NCI-H187 (cell line): ENCODE measurements at regions not wholly inside any gene's neighbourhood (a gene's known extent, or its start where the extent isn't known, plus 50 kb on each side); places are given as distances from the start of the nearest gene placed in this dataset.
A peak's percentile ranks its signal among the peaks of the same experiment; 100 is the strongest.

Source experiments
- DNase-seq, 2 experiments: peaks; one replicate each; lab custom pipeline; 2025; lab: John Stamatoyannopoulos, UW

DNA sequence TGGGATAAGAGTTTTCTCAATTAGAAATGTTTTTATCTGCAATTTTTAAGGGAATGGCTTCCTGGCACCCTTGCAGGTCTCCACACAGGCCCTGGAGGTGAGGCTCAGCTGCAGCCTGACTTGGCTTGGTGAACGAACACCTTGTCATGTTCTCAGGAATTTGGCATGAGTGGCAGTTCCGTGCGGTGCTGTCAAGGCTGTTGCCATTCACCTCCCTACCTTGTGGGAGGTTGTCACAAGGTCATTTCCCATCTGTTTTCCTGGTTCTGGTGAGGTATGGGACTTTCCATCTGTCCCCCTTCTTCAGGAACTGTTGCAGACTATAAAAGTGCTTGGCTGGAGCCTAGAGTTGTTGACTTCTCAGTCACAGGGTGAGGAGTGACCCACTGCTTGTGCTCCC is 82.9 kb downstream of the ELOVL4 start:
- DNase-seq = no peak

DNA sequence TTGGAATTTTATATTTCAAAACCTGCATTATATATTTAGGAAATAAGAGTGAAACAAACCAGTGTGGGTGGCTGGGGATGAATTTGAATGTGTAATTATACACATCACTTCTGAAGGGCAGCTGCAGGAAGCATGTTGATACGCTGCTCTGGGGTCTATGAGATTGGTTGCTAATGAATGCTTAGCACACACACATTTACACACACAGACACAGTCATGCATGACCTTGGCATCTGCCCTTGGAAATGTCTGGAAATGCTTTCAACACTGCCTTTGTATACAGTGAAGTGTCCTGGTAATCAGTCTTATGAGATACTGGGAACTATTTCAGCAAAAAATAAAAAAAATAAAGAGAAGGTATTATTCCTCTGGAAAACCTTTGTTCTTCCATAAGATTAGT is 83.4 kb downstream of the ELOVL4 start:
- peak; percentile 27 to 39 for DNase-seq

DNA sequence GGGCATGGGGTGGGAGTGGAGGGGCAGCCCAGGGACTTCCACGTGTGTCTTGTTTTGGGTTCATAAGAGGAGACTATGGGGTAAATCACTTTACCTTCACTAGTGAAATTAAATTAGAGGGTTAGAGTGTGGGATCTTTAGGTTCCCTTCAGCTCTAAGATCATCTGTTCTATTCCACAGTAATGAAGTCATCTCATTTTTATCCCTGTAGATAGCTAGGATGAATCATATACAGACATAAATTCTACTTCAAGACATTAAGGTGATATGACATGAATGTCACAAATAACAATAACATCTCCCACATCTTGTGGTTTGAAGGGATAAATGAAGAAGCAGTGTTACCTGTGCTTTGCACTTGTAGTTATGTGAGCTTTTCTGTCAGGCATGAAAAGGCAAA is 83.8 kb downstream of the ELOVL4 start:
- DNase-seq = no peak

DNA sequence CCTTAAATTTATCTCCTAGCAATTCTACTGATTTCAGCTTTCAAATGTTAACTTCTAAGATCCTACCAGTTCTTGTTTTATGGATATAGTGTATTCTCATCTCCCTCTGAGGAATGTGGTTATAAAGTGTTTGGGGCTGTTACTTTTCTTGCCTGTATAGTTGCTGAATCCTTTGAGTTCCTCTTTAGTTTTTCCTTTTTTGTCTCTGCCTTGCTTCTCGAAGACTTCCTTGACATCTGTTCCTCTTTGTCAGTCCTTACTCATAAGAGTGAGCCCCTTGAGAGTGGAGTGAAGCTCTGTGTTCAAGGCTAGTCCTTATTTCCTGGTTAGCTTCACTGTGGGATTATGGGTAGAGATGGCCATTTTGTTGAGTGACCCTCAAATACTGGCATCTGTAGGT is 84.6 kb downstream of the ELOVL4 start:
- DNase-seq = no peak

DNA sequence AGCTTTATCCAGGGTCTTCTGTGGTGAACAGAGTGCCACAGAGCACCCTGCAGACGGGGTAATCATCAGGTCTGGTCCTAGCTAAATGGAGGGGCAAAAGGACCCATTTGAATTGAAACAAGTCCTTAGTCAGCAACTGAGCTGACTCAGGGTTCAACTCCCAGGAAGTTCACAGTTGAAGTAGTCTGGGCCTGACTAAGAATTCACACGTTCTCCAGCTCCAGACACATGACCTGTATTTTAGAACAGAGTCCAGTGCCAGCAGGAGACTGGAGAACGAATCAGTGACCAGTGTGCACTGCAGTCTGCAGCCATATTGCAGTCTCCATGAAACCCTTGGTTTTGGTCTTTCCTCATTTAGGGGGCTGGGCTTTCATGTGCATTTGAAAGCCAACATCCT is 85.2 kb downstream of the ELOVL4 start:
- DNase-seq = no peak

DNA sequence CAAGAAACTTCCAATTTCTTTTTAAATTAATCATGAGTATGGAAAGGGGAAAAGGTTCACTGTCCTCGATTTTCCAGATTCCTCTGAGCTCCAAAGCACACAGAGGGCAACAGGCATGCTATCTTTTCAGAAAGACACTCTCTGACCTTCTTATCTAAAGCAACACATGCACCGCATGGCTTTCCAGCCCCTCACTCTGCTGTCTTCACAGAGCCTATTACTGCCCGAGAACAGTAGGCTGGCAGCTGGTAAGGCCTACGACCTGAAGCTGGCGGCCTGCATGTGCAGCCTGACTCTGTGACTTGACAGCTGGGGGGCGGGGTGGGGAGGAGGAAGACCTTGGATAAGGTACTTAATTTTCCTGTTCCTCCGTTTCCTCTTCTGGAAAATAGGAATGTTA is 86.3 kb downstream of the ELOVL4 start:
- DNase-seq = no peak

DNA sequence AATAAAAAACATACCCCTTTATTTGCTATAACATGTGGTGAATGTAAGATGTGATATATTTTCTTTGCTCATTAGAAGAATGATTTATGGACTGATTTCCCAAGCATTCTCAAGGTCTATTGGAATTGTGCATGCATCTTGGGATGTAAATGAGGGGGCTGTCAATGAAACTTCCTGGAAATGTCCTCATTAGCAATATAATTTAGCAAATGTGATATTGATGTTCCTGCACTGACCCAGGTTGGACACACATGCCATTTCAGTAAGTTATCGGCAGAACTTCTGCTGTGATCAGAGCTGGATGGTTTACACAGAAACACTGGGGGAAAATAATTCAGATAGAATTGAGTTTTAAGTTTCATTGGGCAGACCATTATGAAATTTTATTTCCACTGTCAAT is 99.9 kb downstream of the ELOVL4 start:
- DNase-seq = no peak

DNA sequence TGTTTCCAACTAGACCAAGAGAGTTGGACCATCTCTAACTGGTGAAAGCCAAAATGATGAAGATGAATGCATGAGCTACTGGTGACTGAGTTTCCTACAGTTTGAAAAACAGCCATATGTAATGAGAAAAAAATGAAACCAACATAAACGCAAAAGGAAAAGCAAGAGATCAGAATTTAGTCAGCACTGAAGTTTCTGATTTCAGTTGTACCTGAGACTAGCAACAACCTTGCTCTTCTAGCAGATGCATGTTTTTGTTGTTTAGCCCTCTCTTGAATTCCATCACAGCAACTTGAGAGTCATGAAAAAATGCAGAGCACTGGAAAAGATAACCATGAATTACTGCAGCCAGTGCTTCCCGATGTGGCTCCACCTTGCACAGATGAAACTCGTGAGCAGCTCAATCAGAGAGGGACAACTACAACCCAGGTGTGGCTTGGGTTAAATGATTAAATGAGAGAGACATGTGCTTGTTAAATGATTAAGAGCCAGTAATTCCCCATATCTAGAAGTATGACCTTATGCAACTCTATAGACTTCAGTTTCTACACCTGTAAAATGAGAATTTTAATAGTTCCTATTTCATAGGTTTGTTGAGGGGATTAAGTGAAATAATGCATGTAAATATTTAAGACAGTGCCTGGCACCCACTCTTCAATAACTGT is 104.8 kb downstream of the ELOVL4 start:
- DNase-seq = no peak

DNA sequence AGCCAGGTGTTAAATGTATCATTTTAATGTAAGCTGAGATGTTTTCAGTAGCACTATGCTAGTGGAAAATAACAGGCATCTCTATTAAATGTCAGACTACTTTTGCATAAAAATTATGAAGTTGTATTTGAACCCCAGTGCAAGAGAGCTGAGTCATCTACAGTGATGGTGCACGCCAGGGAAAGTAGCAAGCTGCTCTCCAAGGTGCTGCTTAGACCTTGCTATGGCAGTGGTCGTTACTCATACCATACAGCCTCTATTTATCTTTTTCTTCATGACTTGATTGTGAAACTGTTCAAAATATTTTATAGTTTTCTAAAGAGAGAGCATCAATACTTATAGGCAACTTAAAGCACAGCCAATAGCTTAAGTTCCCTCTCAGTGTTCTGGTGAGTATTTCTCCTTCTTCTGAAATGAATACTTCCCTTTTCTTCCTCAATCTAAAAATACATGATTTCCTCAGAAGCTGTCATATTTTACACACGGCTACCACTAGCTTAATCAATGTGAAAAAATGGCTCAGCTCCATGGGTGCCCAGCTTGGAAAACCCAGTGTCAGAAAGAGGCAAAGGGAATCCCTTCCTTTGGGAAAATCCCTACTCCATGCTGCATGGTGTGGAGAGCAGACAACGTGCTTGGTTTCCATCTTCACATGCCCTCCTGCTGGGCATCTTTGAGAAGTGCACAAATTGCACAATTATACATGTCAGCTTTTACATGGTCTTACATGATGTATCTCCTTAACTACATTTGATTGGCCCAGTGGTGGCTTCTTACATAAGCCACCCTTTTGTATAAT is 105.6 kb downstream of the ELOVL4 start:
- no peak for DNase-seq

DNA sequence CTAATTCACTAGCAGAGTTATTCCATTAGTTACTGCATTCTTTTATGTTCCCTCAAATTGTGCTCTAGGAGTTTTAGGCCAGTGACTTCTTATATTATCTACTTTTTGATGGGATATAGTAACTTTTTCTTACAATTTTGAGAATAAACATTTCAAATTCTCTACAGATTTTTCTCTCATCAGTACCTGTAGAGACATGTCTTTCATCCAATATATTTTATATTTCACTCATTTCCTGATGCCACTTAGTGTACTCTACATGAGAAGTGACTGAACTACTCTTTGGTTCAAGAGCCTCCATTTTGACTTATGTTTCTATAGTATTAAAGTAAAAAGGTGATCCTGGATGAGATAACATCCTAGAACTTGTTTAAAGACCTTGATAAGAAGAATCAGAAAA is 108.5 kb downstream of the ELOVL4 start:
- DNase-seq = no peak

DNA sequence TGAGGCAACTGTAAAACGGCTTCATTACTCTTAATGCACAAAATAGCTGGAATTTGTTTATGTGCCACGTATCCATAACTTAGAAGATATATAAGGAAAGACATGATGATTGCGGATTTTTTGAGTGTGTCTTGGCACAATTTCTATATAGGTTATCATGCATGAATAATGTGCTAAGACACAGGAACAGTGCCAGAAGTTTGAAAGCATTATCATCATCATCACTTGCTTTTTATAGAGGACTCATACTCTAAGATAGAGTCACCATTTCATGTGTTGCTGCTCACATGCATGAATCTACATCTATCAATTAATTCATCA is 113.4 kb downstream of the ELOVL4 start:
- no peak for DNase-seq

DNA sequence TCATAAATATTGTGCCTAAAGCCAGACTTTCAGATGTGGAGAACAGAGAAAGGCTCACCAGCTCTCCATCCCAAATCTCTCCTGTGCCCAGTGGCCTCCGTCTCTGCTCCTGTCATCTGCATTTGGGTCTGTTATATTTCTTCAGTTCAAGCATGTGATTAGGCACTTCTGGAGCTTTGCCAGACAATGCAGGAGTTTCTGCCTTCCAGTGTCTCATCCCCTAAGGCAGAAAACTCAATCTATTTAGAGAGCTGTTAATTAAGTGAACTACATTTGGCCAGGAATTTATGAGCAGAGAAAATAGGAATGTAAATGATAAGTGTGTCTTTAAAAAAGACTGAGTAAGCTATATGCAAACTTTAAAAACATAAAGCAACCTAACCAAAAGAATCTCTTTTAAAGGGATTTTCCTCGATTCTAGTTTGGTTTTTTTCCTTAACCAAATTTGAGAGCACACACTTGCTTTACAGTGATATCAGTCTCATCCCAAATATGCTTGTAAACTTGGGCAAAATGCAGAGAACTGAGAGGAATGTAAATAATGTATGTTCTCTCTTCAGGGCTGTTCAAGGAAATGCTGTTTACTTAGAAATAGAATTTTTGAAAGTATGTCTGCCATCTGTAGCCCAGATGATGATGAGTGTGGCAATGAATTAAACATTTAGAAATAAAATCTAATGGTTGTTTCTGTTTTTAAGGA is 113.9 kb downstream of the ELOVL4 start:
- no peak for DNase-seq

DNA sequence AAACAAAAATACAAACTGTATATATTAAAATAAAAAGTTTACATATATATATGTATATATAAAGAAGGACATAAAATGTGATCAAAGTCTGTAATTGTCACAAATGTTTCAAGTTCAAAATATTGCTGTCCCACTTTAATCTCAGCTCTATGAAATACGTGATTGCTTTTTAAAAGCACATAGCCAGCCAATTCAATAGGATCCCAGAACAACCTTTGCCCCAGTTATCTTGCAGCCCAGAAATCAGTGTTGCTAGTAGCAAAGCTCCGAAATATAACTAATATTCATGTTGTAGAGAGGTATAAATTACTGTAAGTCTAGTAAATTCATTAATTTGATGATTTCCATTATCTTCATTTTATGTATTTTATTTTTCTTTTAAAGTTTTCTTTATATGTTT is 114.6 kb downstream of the ELOVL4 start:
- no peak for DNase-seq

DNA sequence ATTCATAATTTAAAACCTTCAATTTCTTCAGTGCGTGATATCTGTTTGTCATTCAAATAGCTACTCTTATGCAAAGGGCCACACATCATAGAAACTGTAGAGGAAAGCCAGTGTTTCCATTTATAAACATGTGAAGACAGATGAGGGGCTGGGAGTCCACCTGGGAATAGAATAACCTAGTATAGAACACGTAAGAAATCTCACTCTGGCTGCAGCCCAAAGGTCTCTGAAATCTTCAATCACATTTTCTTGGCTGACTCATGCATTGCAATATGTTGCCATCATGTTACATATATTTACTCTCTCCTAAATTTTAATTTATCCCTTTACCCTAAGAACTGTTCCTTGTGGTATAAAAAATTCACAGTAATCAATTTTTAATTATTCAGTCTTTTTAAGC is 123.2 kb downstream of the ELOVL4 start:
- no peak for DNase-seq

DNA sequence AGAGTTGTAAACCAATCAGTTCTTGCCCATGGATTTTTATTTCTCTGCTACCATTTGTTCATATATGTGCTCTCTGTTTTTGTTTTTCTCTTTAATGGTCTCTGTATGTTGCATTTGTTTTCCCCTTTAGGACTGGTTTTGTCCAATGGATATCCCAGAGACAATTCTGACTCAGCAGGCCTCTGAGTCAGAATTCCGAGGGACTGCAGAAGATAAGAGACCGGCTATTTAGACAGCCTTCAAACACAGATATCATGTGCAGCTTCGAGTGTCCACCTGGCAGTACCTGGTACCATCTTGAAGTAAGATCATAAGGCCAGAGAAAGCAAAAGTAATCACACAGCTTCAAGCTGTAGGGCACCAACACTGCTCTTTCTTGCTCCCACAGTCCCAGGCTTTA is 125.5 kb downstream of the ELOVL4 start:
- no peak for DNase-seq

DNA sequence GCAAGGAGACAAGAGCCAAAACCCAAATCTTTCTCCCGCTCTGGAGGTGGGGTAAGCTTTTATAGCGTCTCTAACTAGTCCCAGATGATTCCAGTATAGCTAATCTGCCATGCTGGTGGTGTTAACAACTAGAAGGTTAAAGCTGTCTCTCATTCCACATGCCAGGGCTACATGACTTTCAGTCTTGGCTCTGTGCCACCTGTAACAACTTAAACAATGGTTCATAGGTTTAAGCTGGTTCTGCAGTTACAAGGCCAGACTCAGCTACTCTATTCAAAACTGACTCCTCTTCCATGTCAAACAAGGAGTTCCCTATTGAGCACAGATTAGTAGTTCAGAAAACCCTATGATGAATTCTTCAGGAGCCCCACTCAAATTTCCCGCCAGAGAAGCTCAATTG is 128.9 kb downstream of the ELOVL4 start:
- no peak for DNase-seq

DNA sequence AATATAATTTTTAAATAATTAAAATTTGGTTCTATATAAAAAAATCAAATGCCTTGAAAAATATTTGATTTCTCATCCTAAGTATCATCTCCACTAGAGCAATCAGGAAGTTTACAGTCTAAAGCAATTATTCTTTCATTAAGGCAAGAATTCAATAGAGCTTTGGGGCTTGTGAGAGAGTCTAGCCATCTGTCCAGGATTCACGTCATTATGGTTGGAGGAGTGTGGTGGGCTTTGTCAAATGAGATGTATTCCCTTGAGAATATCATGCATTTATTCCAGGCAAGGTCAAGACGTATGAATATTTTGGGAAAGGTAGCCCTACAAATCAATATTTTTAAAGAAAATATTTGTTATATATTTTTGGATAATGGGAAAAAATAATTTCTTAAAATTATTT is 132.4 kb downstream of the ELOVL4 start:
- no peak for DNase-seq

DNA sequence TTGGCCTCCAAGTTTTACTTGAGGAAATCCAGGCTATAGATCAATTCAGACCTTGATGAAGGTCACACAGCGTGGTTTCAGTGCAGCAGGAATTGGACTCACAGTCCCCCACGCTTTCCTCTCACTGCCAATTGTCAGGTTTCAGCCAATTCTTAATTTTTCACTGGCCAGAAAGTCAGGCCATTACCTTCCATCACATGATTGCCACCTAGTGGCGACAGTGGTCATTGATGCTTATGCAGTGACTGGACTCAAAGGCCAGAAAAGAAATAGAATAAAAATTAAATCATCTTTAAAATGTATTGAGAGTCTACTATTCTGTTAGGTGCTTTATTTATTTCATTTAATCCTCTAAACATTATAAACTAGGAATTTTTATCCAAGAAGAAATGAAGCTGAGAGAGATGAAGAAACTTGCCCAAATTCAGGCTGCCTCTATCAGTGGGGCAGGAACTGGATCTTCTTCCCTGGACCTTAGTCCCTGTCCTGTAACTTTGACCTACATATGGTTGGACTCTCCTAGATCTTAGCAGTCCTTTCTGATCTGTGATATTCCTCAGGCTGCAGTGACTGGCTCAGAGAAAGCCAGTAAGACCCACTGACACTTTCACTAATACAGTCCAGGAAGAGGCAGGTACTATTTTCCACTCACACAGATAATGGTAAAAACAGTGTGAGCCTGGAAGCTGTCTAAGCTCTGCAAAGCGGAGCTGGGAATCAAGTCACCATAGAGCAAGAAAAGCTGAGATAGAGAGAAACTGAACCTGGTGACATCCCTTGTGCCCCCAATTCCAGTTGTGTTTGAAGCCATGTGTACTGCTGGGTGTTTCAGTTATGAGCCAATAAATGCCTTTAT is 133.3 kb downstream of the ELOVL4 start:
- peak; percentile 37 to 61 for DNase-seq

DNA sequence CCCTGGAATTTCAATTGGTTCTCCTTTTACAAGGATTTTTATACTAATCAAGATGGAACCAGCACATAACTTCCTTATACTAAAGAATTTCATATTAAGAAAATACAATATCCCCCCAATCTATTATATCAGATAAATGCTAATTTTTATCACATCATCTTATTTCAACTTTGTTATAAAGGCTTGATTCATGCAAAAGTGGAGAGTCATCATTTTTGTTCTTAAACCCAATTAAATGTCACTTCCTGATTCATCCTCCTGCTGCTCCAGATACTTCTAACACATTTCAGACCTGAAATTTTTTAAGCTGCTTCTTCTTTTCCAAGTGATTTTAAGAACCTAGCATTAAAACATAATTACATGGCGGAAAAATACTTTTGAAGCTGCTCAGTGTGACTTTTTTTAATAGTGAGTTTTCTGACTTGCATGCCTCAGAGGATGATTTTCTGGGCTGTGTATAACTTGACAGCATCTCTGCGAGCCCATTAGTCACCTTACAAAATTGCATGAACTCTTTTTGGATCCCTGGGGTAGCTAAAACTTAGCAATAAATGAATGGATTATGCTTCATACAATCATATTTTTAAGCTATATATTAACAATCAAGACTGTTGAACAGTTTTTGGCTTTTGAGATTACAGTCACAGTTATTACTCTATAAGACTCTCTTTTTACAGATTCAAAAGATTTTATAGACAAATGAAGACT is 134.1 kb downstream of the ELOVL4 start:
- no peak for DNase-seq

DNA sequence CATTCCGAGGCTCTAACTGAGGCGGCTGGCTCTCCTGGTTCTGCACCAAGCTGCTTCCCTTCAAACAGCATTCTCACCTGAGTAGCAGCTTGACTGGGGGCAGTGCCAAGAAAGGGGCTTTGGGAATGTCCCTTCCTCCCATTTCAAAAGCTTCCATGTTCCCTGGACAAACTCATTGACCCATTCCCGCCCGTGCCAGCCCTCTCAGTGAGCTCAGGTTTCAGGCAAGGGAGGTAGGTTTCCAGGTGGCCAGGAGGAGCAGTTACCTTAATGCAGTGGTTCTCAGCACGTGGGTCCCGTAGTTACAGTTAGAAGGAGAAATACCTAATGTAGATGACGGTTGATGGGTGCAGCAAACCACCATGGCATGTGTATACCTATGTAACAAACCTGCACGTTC is 135.2 kb downstream of the ELOVL4 start:
- DNase-seq = peak in 1 of 2 experiments; percentile 30

DNA sequence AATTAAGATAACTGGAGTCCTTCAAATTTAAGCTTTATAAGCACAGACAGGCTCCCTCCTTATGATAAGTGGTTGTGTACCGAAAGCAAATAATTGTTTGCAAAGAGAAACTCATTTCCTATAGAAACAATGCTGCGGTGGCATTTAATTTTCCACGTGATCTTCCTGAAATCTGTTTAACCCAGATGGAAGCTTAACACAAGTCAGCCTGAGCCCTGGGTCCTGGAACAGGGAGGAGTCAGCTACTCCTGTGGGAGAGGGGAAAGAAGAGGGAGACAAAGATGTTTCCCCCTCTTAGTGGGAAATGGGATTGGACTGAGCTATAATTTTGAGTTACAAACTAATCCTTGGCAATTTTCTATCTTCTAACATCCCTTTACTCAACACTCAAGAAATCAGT is 136.5 kb downstream of the ELOVL4 start:
- peak; percentile 25 to 38 for DNase-seq

DNA sequence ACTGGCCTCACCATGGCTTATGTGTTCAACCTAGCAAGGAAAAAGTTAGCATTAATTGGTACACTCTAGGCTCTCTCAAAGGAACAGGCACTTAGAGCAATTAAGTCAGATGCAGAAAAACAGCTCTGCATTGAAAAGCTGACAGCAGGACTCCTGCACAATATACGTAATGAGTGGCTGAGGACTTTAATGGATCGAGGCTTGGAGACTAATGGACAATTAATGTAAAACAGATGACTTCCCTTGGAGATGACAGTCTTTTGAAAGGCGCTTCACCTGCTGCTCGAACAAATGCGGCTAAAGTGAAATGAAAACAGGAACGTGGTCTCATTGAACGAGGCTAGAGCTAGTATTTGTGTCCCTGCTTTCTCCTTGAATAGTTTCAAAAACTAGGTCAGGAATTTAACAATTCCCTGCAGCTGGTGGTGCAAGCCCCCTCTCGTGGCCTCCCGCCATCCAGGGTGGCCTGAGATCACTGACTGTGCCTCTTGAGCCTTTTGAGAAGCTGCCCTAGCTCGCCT is 137.1 kb downstream of the ELOVL4 start:
- peak; percentile 81 to 92 for DNase-seq
